ENCODE measurements at regions not wholly inside any gene's neighbourhood (a gene's known extent, or its start where the extent isn't known, plus 50 kb on each side); places are given as distances from the start of the nearest gene placed in this dataset.

- TF ChIP-seq CTCF (IDR thresholded peaks at IDR 0.05) (no peak), POLR2A (IDR thresholded peaks at IDR 0.05) (no peak)
These were observed 116.7 kb upstream of the CAND1 start for GRCh38 chr12:67152451-67152850.

Measured in lower leg skin (tissue), 3 donors.